Activated T-cell treated with anti-CD3 and anti-CD28 coated beads for 1 hour (primary cell): ENCODE measurements at regions not wholly inside any gene's neighbourhood (a gene's known extent, or its start where the extent isn't known, plus 50 kb on each side); places are given as distances from the start of the nearest gene placed in this dataset.

Experiments
- DNase-seq: peaks from one replicate; pipeline ENCODE4 v3.0.0-alpha.2; 2020; ENCODE audit warnings: low read depth

GRCh38 chr13:84446972-84447639, 564.8 kb upstream of the SLITRK1 start:
- DNase-seq: no peak

GRCh38 chr13:84445776-84446175, 563.5 kb upstream of the SLITRK1 start:
- DNase-seq: no peak

GRCh38 chr13:84443463-84443862, 561.2 kb upstream of the SLITRK1 start:
- no peak for DNase-seq

GRCh38 chr13:84439108-84439507, 556.8 kb upstream of the SLITRK1 start:
- DNase-seq: no peak

- DNase-seq: no peak
Observed at GRCh38 chr13:84433024-84433423, 550.8 kb upstream of the SLITRK1 start.

GRCh38 chr13:84431646-84432045, 549.4 kb upstream of the SLITRK1 start:
- no peak for DNase-seq

GRCh38 chr13:84430446-84430845, 548.2 kb upstream of the SLITRK1 start:
- DNase-seq: no peak

- DNase-seq: no peak
Observed at GRCh38 chr13:84430015-84430414, 547.7 kb upstream of the SLITRK1 start.

- DNase-seq: no peak
Observed at GRCh38 chr13:84418041-84418440, 535.8 kb upstream of the SLITRK1 start.

GRCh38 chr13:84417416-84417815, 535.1 kb upstream of the SLITRK1 start:
- no peak for DNase-seq

- DNase-seq: no peak
Observed at GRCh38 chr13:84413016-84413415, 530.7 kb upstream of the SLITRK1 start.

GRCh38 chr13:84405286-84405685, 523.0 kb upstream of the SLITRK1 start:
- no peak for DNase-seq

GRCh38 chr13:84400706-84401105, 518.4 kb upstream of the SLITRK1 start:
- DNase-seq: no peak

- no peak for DNase-seq
Observed at GRCh38 chr13:84399320-84400085, 517.2 kb upstream of the SLITRK1 start.

- DNase-seq: no peak
Observed at GRCh38 chr13:84393981-84394625, 511.8 kb upstream of the SLITRK1 start.

GRCh38 chr13:84380866-84381265, 498.6 kb upstream of the SLITRK1 start:
- no peak for DNase-seq

GRCh38 chr13:84377106-84377505, 494.8 kb upstream of the SLITRK1 start:
- no peak for DNase-seq

- DNase-seq: no peak
Observed at GRCh38 chr13:84366506-84366905, 484.2 kb upstream of the SLITRK1 start.

GRCh38 chr13:84362777-84363176, 480.5 kb upstream of the SLITRK1 start:
- DNase-seq: no peak

GRCh38 chr13:84360822-84361221, 478.5 kb upstream of the SLITRK1 start:
- DNase-seq: no peak

- no peak for DNase-seq
Observed at GRCh38 chr13:84358601-84359000, 476.3 kb upstream of the SLITRK1 start.

- no peak for DNase-seq
Observed at GRCh38 chr13:84352946-84353345, 470.7 kb upstream of the SLITRK1 start.

- DNase-seq: no peak
Observed at GRCh38 chr13:84339456-84339855, 457.2 kb upstream of the SLITRK1 start.
